HG03135 (cell line): ENCODE measurements at regions not wholly inside any gene's neighbourhood (a gene's known extent, or its start where the extent isn't known, plus 50 kb on each side); places are given as distances from the start of the nearest gene placed in this dataset.

Source experiments
- ATAC-seq: cut with Tn5 transposase; IDR thresholded peaks from one replicate; pipeline ENCODE4 v1.9.1; 2021; ENCODE audit warnings: mild to moderate bottlenecking, moderate library complexity; ENCODE audit not compliant: unreplicated experiment

GRCh38 chr3:105170423-105170822 is 196.3 kb upstream of the ALCAM start:
- ATAC-seq, result no peak

- no peak for ATAC-seq
These were observed 192.6 kb upstream of the ALCAM start for GRCh38 chr3:105174017-105174615.

- ATAC-seq, result no peak
These were observed 189.1 kb upstream of the ALCAM start for GRCh38 chr3:105177576-105177975.

- ATAC-seq, result no peak
These were observed 179.4 kb upstream of the ALCAM start for GRCh38 chr3:105187344-105187743.

- ATAC-seq, result no peak
These were observed 171.4 kb upstream of the ALCAM start for GRCh38 chr3:105195260-105195659.

GRCh38 chr3:105197863-105198262 is 168.8 kb upstream of the ALCAM start:
- no peak for ATAC-seq

GRCh38 chr3:105199217-105199616 is 167.5 kb upstream of the ALCAM start:
- ATAC-seq, result no peak

GRCh38 chr3:105210141-105210540 is 156.6 kb upstream of the ALCAM start:
- no peak for ATAC-seq

GRCh38 chr3:105214590-105214989 is 152.1 kb upstream of the ALCAM start:
- no peak for ATAC-seq

GRCh38 chr3:105222568-105223093 is 144.1 kb upstream of the ALCAM start:
- ATAC-seq, result no peak

GRCh38 chr3:105223815-105224214 is 142.9 kb upstream of the ALCAM start:
- ATAC-seq, result no peak

- ATAC-seq, result no peak
These were observed 138.0 kb upstream of the ALCAM start for GRCh38 chr3:105228696-105229095.

- ATAC-seq, result no peak
These were observed 134.2 kb upstream of the ALCAM start for GRCh38 chr3:105232553-105232952.

GRCh38 chr3:105233010-105233409 is 133.7 kb upstream of the ALCAM start:
- ATAC-seq, result no peak

GRCh38 chr3:105235221-105235620 is 131.5 kb upstream of the ALCAM start:
- no peak for ATAC-seq

GRCh38 chr3:105235785-105236184 is 130.9 kb upstream of the ALCAM start:
- ATAC-seq, result no peak

- ATAC-seq, result no peak
These were observed 128.3 kb upstream of the ALCAM start for GRCh38 chr3:105238367-105238766.

GRCh38 chr3:105243076-105243475 is 123.6 kb upstream of the ALCAM start:
- ATAC-seq, result no peak

GRCh38 chr3:105246536-105246935 is 120.2 kb upstream of the ALCAM start:
- ATAC-seq, result no peak

GRCh38 chr3:105253225-105253624 is 113.5 kb upstream of the ALCAM start:
- no peak for ATAC-seq

GRCh38 chr3:105254154-105254553 is 112.6 kb upstream of the ALCAM start:
- no peak for ATAC-seq

- ATAC-seq, result no peak
These were observed 111.4 kb upstream of the ALCAM start for GRCh38 chr3:105255350-105255749.

GRCh38 chr3:105259496-105259895 is 107.2 kb upstream of the ALCAM start:
- no peak for ATAC-seq
